NCI-H446 treated with DMSO at 0.1 percent for 48 hours (cell line): ENCODE measurements at regions not wholly inside any gene's neighbourhood (a gene's known extent, or its start where the extent isn't known, plus 50 kb on each side); places are given as distances from the start of the nearest gene placed in this dataset.
A peak's percentile ranks its signal among the peaks of the same experiment; 100 is the strongest.
"Not testable (repeated sequence)": the region's sequence is repeated elsewhere in the genome, so short reads cannot be mapped to it uniquely, and the experiment has no call there.

Source experiments
- DNase-seq: peaks from one replicate; lab custom pipeline; 2025; lab: John Stamatoyannopoulos, UW

DNA sequence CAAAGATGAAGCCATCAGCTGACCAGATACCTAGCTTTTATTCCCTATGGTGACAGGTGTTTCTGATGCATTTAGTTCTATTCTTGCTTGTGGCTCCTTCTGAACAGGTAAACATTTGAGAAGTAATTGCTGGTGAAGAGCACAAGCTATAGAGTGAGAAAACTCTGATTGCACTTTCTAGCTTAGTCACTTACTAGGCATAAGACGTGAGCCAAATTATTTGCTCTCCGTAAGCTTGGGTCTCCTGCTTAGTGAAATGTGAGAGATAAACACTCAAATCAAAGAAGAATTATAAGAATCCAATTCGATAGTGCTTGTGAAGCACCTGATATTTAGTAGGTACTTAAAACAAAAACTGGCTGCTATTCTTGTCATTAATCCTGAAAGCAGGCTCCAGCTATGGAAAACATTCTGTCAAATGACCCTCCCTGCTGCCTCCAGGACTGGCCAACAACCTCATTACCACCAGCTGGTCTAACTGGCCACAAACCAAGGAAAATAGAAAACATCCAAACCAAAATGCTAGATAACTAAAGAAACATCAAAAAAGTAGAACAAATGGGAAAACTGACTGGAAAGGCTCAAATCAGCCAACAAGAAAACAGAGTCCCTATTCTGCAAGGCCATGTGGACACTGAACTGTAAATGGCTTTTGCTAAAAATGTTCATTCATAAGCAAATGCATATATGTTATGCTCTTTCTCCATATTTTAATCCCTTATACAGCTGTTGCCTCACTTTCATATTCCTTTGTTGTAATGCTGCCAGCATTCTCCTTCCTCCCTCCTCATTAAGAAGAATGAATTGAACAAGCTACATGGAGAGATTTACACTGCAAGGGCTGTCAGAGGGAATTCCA lies 616.1 kb downstream of the DTWD2 start:
- DNase-seq: peak; percentile 84

- peak; percentile 74 for DNase-seq
Observed at GRCh38 chr5:118366429-118366828, 621.9 kb downstream of the DTWD2 start.

DNA sequence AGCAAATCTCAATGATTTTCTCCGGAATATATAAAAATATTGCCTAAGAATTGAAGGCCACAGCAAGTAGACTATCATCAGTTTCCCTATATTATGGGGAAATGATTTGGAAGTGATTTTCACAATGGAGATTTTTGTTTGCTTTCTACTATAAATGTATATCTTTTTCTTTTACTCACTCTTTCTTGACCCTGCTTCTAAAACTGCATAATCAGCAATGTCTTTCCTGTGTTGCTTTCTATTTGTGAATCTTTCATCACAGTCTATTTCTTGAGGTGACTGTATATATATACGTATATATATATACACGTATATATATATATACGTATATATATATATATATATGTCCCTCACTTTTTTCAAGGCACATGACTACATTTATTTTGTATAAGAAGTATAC lies 622.6 kb downstream of the DTWD2 start:
- no peak for DNase-seq

DNA sequence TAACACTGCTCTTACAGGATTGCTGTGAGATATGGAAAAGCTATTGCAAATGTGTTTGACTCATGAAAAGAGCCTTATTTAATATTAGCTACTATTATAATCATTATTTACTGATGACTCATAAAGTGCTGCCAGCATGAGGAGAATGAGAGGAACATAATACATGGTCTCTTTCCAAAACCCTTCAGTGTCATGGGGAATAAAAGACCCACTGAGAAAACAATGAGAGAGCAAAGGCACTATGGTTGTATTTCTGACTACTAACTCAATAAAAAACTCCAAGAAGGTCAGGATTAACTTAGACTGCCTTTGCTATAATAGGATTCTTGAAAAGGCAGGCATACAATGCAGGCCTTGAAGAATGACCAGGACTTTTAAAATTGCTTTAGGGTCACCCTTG lies 633.5 kb downstream of the DTWD2 start:
- DNase-seq: peak; percentile 6

DNA sequence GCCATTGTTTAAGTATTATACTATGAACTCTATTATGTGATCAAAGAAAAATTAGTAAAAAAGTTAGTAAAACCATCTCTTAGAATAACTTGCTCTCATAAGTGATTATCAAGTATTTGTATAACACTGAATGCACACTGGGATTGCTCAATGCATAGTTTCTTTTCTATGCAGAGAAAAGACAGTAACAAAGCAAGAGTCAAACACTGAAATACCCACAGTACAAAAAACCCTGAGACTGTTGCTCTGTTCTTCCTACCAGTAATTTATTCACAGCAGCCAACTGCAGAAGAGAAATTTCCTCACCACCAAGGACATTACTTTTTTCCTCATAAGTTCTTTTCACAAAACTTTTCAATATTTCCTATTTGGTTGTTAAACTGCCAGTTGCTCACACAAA lies 634.4 kb downstream of the DTWD2 start:
- DNase-seq: no peak

- DNase-seq: no peak
Observed at GRCh38 chr5:118336468-118336867, 651.9 kb downstream of the DTWD2 start.

DNA sequence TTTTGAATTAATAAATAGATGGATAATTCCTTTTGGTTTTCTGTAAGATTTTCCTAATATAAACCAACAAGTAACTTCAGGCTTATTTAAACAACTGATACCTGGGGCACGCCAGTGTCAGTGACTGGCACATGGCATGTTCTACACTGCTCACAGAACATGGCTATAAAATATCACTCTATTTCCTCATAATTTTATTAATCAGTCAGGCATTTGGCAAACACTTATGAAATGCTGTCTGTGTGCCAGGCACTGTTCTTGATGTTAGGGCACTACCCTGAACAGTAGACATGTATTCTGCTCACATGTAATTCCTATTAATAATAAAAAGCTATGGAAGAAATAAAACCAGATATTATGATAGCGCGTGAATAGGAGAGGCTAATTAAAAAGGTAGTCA lies 661.0 kb downstream of the DTWD2 start:
- no peak for DNase-seq

DNA sequence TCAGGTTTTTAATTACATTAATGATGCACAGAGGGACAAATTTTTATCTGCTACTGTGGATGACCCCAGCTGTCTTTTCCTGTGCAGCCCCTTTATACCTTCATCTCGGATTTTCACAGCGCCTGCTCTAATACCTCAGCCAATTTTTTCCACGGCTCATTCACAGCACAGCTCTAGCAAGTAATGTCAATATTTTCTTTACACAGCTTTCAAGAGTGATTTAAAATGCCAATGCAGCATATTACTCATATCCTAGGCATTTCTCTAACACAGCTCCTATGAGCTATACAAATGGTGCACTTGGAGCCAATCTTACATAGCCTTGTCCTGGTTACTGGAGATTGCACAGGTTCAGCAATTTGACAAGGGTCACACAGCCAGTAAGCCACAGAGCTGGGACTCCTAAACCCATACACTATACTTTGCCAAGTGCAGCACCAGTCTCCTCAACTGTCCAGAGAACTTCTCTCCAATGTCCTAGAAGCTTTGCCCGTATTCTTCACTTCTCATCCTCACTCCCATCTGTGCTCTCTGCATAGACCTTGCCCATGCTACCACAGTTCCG lies 661.8 kb downstream of the DTWD2 start:
- no peak for DNase-seq

DNA sequence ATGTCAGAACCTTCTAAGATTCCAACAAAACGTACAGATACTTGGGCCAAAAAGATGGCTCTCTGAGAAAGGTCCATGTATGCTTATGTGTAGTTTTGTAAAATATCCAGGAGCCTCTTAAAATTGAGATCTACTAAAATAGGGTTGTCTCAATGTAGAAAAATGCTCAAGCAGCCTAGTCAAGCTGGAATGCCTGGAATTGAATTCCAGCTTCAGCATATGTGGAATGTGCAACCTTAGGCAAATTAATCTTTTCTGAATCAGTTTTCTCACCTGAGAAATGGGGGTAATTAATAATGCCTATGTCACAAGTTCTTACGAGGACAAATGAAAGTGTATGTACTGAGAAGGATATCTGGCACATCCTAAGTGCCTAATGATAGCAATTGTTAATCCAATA lies 662.4 kb downstream of the DTWD2 start:
- DNase-seq: no peak

DNA sequence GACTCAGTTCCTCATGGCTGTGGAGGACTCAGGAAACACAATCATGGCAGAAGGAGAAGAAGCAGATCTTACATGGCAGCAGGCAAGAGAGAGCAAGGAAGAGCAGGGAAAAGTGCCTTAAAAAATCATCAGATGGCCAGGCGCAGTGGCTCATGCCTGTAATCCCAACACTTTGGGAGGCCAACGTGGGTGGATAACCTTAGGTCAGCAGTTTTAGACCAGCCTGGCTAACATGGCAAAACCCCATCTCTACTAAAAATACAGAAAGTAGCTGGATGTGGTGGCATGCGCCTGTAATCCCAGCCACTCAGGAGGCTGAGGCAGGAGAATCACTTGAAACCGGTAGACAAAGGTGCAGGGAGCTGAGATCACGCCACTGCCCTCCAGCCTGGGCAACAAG lies 664.6 kb downstream of the DTWD2 start:
- DNase-seq: not testable (repeated sequence)

GRCh38 chr5:118321081-118321480 lies 667.3 kb downstream of the DTWD2 start:
- no peak for DNase-seq

GRCh38 chr5:118320121-118320520 lies 668.2 kb downstream of the DTWD2 start:
- DNase-seq: no peak

DNA sequence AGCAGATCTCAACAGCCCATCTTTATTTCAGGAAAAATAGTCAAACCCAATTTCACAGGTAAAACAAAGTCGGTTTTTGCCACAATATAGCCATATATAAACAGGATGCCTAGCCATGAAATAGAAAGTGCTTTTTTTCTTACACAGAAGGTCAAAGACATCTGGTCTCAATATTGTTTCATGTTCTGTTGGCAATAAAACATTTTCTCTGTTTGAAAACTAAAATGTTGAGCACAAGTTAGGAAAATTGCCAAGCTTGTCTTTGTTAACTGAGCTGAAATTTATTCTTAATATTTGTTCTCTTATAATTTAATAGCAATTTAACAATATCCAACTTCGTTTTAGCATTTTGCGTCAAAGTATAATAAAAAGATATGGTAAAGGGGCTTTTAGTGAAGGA lies 673.4 kb downstream of the DTWD2 start:
- peak; percentile 16 for DNase-seq

DNA sequence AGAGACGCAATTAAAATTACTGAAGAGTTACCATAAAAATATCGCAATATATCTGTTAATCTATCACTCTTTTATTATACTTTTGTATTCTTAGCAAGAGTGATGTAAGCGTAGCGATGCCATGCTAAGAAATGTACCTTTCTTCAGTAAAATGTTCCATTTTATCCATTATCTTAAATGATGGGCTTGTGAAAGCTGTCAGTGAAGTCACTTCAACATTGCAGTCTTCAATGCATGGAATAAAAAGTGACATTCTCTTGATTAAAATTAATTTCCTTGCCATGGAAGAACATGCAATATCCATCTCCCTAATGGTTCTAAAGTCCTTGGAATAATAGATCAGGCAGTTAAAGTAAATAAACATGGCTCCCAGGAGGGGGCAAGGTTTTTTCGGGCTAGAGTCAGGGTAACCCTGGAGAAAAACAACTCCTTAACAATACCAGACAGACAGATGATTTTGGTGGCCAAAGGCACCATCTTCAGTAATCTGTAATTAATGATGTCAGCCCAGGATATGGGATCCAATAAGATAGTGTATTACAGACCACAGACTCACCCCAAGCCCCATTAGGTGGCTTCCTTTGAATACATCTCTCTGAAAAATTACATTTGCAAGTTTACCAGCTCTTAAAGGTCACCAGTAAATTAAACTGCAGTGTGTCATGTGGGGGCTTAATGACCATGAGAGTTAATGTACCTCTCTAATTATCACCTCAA lies 677.1 kb downstream of the DTWD2 start:
- DNase-seq: no peak

DNA sequence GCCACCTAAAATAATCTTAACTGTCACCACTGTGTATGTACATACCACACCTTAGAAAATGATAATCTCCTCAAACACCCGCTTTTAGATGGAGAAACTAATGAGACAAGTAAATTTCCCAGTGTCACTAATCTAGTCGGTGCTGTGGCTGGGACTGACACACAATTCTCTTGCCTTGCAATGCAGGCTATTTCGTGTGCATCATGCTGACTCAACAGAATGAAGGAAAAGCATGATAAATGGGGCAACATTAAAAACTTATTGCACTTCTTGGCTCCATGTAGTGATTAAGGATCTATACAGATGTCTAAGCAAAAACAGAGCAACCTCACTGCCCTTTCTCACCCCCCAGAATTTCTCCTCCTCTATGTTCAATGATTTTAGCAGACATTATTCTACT lies 677.9 kb downstream of the DTWD2 start:
- DNase-seq: no peak

GRCh38 chr5:118303296-118303695 lies 685.1 kb downstream of the DTWD2 start:
- no peak for DNase-seq

GRCh38 chr5:118302786-118303185 lies 685.6 kb downstream of the DTWD2 start:
- no peak for DNase-seq

GRCh38 chr5:118301696-118302095 lies 686.7 kb downstream of the DTWD2 start:
- no peak for DNase-seq

- DNase-seq: no peak
Observed at GRCh38 chr5:118295045-118295444, 693.3 kb downstream of the DTWD2 start.

DNA sequence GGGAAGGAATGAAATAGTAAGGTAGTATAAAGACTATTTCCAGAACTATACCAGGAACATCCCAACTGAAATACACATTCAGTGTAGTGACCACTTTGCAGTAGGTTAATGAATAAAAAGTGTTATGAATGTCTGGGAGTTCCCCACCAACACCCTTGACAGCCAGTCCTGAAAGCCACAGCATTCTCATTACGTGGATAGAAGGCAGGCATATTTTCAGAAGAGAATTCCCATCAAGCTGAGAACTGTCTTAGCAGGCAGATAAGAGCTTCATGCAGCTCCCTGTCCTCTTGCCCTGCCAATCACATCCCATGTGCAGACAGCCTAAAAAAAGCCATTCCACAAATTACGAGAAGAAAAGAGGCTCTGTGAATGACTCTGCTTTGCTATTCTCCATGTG lies 695.0 kb downstream of the DTWD2 start:
- DNase-seq: no peak

DNA sequence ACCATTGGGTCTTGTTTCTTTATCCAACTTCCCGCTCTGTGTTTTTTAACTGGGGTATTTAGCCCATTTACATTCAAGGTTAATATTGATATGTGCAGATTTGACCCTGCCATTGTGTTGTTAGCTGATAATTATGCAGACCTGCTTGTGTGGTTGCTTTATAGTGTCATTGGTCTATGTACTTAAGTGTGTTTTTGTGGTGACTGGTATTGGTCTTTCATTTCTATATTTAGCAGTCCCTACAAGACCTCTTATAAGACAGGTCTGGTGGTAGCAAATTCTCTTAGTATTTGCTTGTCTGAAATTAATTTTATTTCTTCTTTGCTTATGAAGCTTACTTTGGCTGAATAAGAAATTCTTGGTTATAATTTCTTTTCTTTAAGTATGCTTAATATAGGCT lies 698.1 kb downstream of the DTWD2 start:
- DNase-seq: no peak

DNA sequence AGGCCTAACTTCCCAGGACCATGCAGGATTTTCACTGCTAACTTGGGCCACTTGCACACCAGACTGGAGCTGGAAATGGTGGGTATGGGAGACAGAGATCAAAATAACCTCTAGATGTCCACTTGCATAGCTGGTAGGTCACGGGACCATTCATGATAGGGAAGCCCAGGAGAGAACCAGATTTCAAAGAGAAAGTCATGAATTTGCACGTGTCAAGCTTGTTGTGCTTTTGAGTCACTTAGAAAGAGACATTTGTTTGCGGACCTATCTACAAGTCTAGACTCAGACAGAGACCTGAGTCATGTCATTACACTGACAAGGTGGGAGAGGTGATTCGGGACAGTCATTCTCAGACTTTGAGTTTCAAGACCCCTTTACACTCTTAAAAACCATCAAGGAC lies 704.1 kb downstream of the DTWD2 start:
- DNase-seq: not testable (repeated sequence)

DNA sequence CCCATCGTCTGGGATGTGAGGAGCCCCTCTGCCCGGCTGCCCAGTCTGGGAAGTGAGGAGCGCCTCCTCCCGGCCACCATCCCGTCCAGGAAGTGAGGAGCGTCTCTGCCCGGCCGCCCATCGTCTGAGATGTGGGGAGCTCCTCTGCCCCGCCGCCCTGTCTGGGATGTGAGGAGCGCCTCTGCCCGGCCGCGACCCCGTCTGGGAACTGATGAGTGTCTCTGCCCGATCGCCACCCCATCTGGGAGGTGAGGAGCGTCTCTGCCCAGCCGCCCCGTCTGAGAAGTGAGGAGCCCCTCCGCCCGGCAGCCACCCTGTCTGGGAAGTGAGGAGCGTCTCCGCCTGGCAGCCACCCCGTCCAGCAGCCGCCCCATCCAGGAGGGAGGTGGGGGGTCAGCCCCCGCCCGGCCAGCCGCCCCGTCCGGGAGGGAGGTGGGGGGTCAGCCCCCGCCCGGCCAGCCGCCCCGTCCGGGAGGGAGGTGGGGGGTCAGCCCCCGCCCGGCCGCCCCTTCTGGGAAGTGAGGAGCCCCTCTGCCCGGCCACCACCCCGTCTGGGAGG lies 705.8 kb downstream of the DTWD2 start:
- DNase-seq: not testable (repeated sequence)
